Astrocyte of the cerebellum (primary cell): ENCODE measurements at regions not wholly inside any gene's neighbourhood (a gene's known extent, or its start where the extent isn't known, plus 50 kb on each side); places are given as distances from the start of the nearest gene placed in this dataset.

Experiments
- DNase-seq: peaks from one replicate; pipeline ENCODE4 v3.0.0-alpha.2; 2011; ENCODE audit warnings: low read depth
- H3K4me3 ChIP-seq: 2 replicates; pipeline ENCODE4 v1.5.1; 2011; ENCODE audit warnings: mild to moderate bottlenecking, low read depth, low read length, moderate library complexity
- CTCF ChIP-seq: IDR thresholded peaks from 2 replicates; pipeline ENCODE4 v1.5.1; 2012; ENCODE audit warnings: low read length, low read depth, moderate library complexity, mild to moderate bottlenecking; ENCODE audit errors: missing control alignments
- in situ Hi-C: cut with HindIII; loops from 2 replicates; pipeline ENCODE4 v1.10.0; 2017; ENCODE audit warnings: low sequenced_read_pairs

- no peak overlapping the region for H3K4me3 ChIP-seq
- TF ChIP-seq CTCF = no peak
- in situ Hi-C loops = loop anchor here (25.0 kb wide), 1 partner anchor 189 kb away; no protein-coding TSS in a partner anchor
- DNase-seq = no peak
Observed at GRCh38 chr18:11501352-11501751, 108.0 kb upstream of the SLC35G4 start.

GRCh38 chr18:11500153-11501122, 109.0 kb upstream of the SLC35G4 start:
- in situ Hi-C loops = loop anchor here (25.0 kb wide), 1 partner anchor 188 kb away; no protein-coding TSS in a partner anchor
- TF ChIP-seq CTCF = no peak
- peak; percentile 97 for DNase-seq
- no peak overlapping the region for H3K4me3 ChIP-seq

DNA sequence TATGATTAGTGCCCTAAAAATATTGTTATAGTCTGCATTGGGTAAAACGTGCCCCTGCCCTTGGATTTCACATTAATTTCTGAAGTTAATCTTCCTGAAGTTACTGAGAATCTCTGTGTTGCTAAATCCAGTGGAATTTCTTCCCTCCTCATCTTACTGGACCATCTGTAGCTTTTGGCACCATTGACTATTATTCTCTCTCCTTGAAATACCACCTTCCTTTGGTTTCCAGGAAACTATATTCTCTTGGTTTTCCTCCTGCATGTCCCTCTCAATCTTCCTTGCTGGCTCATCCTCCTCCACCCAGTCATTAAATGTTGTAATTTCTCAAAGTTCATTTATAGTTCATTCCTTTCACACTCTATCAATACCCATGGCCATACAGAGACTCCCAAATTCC, 110.6 kb upstream of the SLC35G4 start:
- DNase-seq = peak; percentile 4
- in situ Hi-C loops = no loop called here
- no peak overlapping the region for H3K4me3 ChIP-seq
- TF ChIP-seq CTCF = no peak

GRCh38 chr18:11497585-11497984, 111.8 kb upstream of the SLC35G4 start:
- H3K4me3 ChIP-seq = no peak overlapping the region
- TF ChIP-seq CTCF = no peak
- no peak for DNase-seq
- in situ Hi-C loops = no loop called here

- in situ Hi-C loops = no loop called here
- TF ChIP-seq CTCF = no peak
- H3K4me3 ChIP-seq = no peak overlapping the region
- no peak for DNase-seq
Observed at GRCh38 chr18:11496526-11497172, 112.7 kb upstream of the SLC35G4 start.

GRCh38 chr18:11495441-11495840, 114.0 kb upstream of the SLC35G4 start:
- no peak for DNase-seq

More at GRCh38 chr18:11495441-11495840, 114.0 kb upstream of the SLC35G4 start:
- no peak overlapping the region for H3K4me3 ChIP-seq
- no peak for TF ChIP-seq CTCF
- in situ Hi-C loops = no loop called here
